T-helper 17 cell (primary cell): ENCODE measurements at regions not wholly inside any gene's neighbourhood (a gene's known extent, or its start where the extent isn't known, plus 50 kb on each side); places are given as distances from the start of the nearest gene placed in this dataset.
"Not testable (repeated sequence)": the region's sequence is repeated elsewhere in the genome, so short reads cannot be mapped to it uniquely, and the experiment has no call there.

ENCODE experiments used
- ATAC-seq: fragments of 150-1000 bp; cut with Tn5 transposase; 2 replicates; pipeline ENCODE4 v1.10.0; 2021; ENCODE audit warnings: mild to moderate bottlenecking, moderate library complexity
- DNase-seq, 3 donors: peaks; one replicate each; pipeline versions ENCODE4 v3.0.0 to v3.0.0-alpha.2; 2020 to 2021
- H3K9me3 ChIP-seq: one replicate; pipeline ENCODE4 v1.7.0; 2013; ENCODE audit warnings: low read length, mild to moderate bottlenecking; ENCODE audit not compliant: control insufficient read depth, poor library complexity, severe bottlenecking
- H3K27ac Mint-ChIP-seq: one replicate; pipeline ENCODE4 v1.8.0; 2022; ENCODE audit warnings: mild to moderate bottlenecking, moderate library complexity, mixed read lengths
- H3K27me3 Mint-ChIP-seq: one replicate; pipeline ENCODE4 v1.8.0; 2022; ENCODE audit warnings: mixed read lengths
- H3K36me3 Mint-ChIP-seq: one replicate; pipeline ENCODE4 v1.8.0; 2022; ENCODE audit warnings: low read depth, mixed read lengths
- H3K4me1 Mint-ChIP-seq: one replicate; pipeline ENCODE4 v1.8.0; 2022; ENCODE audit warnings: mild to moderate bottlenecking, mixed read lengths
- H3K4me3 Mint-ChIP-seq: one replicate; pipeline ENCODE4 v1.8.0; 2022; ENCODE audit warnings: mild to moderate bottlenecking, moderate library complexity, mixed read lengths

- no peaks in the 10 kb centered on the region for H3K27me3 Mint-ChIP-seq
- peak overlapping the region; percentile 57 for H3K27ac Mint-ChIP-seq
- H3K9me3 ChIP-seq, result no peaks in the 10 kb centered on the region
- DNase-seq, result no peak
- no peak for ATAC-seq
- peaks cover 48% of the 10 kb centered on the region for H3K4me1 Mint-ChIP-seq
- peaks cover 3% of the 10 kb centered on the region for H3K36me3 Mint-ChIP-seq
- H3K4me3 Mint-ChIP-seq, result peak overlapping the region; percentile 12
Measured at GRCh38 chr13:50226515-50227155, 211.4 kb downstream of the KCNRG start.

GRCh38 chr13:50227361-50227760, 212.1 kb downstream of the KCNRG start:
- no peaks in the 10 kb centered on the region for H3K27me3 Mint-ChIP-seq
- peak overlapping the region; percentile 3 for H3K4me3 Mint-ChIP-seq
- ATAC-seq, result no peak

GRCh38 chr13:50228527-50228926, 213.3 kb downstream of the KCNRG start:
- Mint-ChIP-seq H3K36me3 (no peaks in the 10 kb centered on the region), H3K27me3 (no peaks in the 10 kb centered on the region), H3K27ac (peak overlapping the region; percentile 37), H3K4me3 (no peak overlapping the region), H3K4me1 (peaks cover 34% of the 10 kb centered on the region)
- DNase-seq, result no peak
- ATAC-seq, result no peak
- H3K9me3 ChIP-seq, result no peaks in the 10 kb centered on the region

More at GRCh38 chr13:50227361-50227760, 212.1 kb downstream of the KCNRG start:
- Mint-ChIP-seq H3K36me3 (peaks cover 2% of the 10 kb centered on the region), H3K4me1 (peaks cover 41% of the 10 kb centered on the region), H3K27ac (peak overlapping the region; percentile 57)
- no peak for DNase-seq
- H3K9me3 ChIP-seq, result no peaks in the 10 kb centered on the region

- Mint-ChIP-seq H3K36me3 (no peaks in the 10 kb centered on the region), H3K27ac (peak overlapping the region; percentile 42), H3K4me1 (peaks cover 31% of the 10 kb centered on the region), H3K27me3 (no peaks in the 10 kb centered on the region), H3K4me3 (no peak overlapping the region)
- DNase-seq (no peak), ATAC-seq (peak; percentile 44)
- no peaks in the 10 kb centered on the region for H3K9me3 ChIP-seq
Measured at GRCh38 chr13:50229960-50230661, 214.9 kb downstream of the KCNRG start.

- DNase-seq (no peak), ATAC-seq (no peak)
- H3K9me3 ChIP-seq, result no peaks in the 10 kb centered on the region
- H3K27ac Mint-ChIP-seq, result peak overlapping the region; percentile 42
- H3K4me3 Mint-ChIP-seq, result no peak overlapping the region
- H3K36me3 Mint-ChIP-seq, result no peaks in the 10 kb centered on the region
- H3K27me3 Mint-ChIP-seq, result no peaks in the 10 kb centered on the region
- peaks cover 35% of the 10 kb centered on the region for H3K4me1 Mint-ChIP-seq
Measured at GRCh38 chr13:50230662-50230978, 215.4 kb downstream of the KCNRG start.

- not testable (repeated sequence) for H3K27ac Mint-ChIP-seq, H3K9me3 ChIP-seq, DNase-seq, ATAC-seq, H3K36me3 Mint-ChIP-seq, H3K4me3 Mint-ChIP-seq, H3K27me3 Mint-ChIP-seq
- peaks cover 34% of the 10 kb centered on the region for H3K4me1 Mint-ChIP-seq
Measured at GRCh38 chr13:50233574-50233973, 218.3 kb downstream of the KCNRG start.

- H3K36me3 Mint-ChIP-seq, result peaks cover 3% of the 10 kb centered on the region
- peak overlapping the region; percentile 86 for H3K4me3 Mint-ChIP-seq
- H3K9me3 ChIP-seq, result no peaks in the 10 kb centered on the region
- peak overlapping the region; percentile 97 for H3K27ac Mint-ChIP-seq
- peaks cover 36% of the 10 kb centered on the region for H3K4me1 Mint-ChIP-seq
- H3K27me3 Mint-ChIP-seq, result no peaks in the 10 kb centered on the region
- ATAC-seq (peak; percentile 29), DNase-seq (no peak)
Measured at GRCh38 chr13:50235604-50236342, 220.5 kb downstream of the KCNRG start.

- Mint-ChIP-seq H3K4me1 (peaks cover 35% of the 10 kb centered on the region), H3K27me3 (no peaks in the 10 kb centered on the region), H3K27ac (peak overlapping the region; percentile 97), H3K36me3 (peaks cover 3% of the 10 kb centered on the region), H3K4me3 (peak overlapping the region; percentile 86)
- ATAC-seq, result peak; percentile 97
- no peaks in the 10 kb centered on the region for H3K9me3 ChIP-seq
- DNase-seq, result peak in 1 of 3 donors; percentile 21
Measured at GRCh38 chr13:50236898-50237318, 221.7 kb downstream of the KCNRG start.

GRCh38 chr13:50238922-50239321, 223.7 kb downstream of the KCNRG start:
- H3K27me3 Mint-ChIP-seq, result no peaks in the 10 kb centered on the region
- no peak for ATAC-seq

GRCh38 chr13:50241479-50241878, 226.2 kb downstream of the KCNRG start:
- Mint-ChIP-seq H3K27ac (no peak overlapping the region), H3K36me3 (peaks cover 3% of the 10 kb centered on the region), H3K4me1 (peaks cover 40% of the 10 kb centered on the region), H3K4me3 (no peak overlapping the region), H3K27me3 (no peaks in the 10 kb centered on the region)
- DNase-seq (no peak), ATAC-seq (no peak)
- no peaks in the 10 kb centered on the region for H3K9me3 ChIP-seq

More at GRCh38 chr13:50238922-50239321, 223.7 kb downstream of the KCNRG start:
- DNase-seq, result no peak
- H3K9me3 ChIP-seq, result no peaks in the 10 kb centered on the region
- Mint-ChIP-seq H3K27ac (peak overlapping the region; percentile 97), H3K4me1 (peaks cover 35% of the 10 kb centered on the region), H3K4me3 (no peak overlapping the region), H3K36me3 (peaks cover 3% of the 10 kb centered on the region)

GRCh38 chr13:50243931-50244330, 228.7 kb downstream of the KCNRG start:
- Mint-ChIP-seq H3K4me3 (no peak overlapping the region), H3K27ac (no peak overlapping the region), H3K36me3 (peaks cover 3% of the 10 kb centered on the region), H3K4me1 (peaks cover 34% of the 10 kb centered on the region), H3K27me3 (no peaks in the 10 kb centered on the region)
- no peaks in the 10 kb centered on the region for H3K9me3 ChIP-seq
- no peak for DNase-seq
- ATAC-seq, result no peak

- DNase-seq (no peak), ATAC-seq (no peak)
- peak overlapping the region; percentile 37 for H3K4me3 Mint-ChIP-seq
- H3K27ac Mint-ChIP-seq, result no peak overlapping the region
- H3K9me3 ChIP-seq, result no peaks in the 10 kb centered on the region
- no peaks in the 10 kb centered on the region for H3K27me3 Mint-ChIP-seq
- H3K4me1 Mint-ChIP-seq, result peaks cover 31% of the 10 kb centered on the region
- peaks cover 3% of the 10 kb centered on the region for H3K36me3 Mint-ChIP-seq
Measured at GRCh38 chr13:50244355-50244712, 229.1 kb downstream of the KCNRG start.

GRCh38 chr13:50244713-50245574, 229.7 kb downstream of the KCNRG start:
- Mint-ChIP-seq H3K36me3 (peaks cover 3% of the 10 kb centered on the region), H3K27ac (no peak overlapping the region), H3K27me3 (no peaks in the 10 kb centered on the region), H3K4me1 (peaks cover 34% of the 10 kb centered on the region), H3K4me3 (peak overlapping the region; percentile 37)
- no peak for DNase-seq
- peak; percentile 65 for ATAC-seq
- no peaks in the 10 kb centered on the region for H3K9me3 ChIP-seq
